ENCODE measurements at regions not wholly inside any gene's neighbourhood (a gene's known extent, or its start where the extent isn't known, plus 50 kb on each side); places are given as distances from the start of the nearest gene placed in this dataset.

GRCh38 chr9:23290973-23291372 lies 535.1 kb downstream of the ELAVL2 start:
- TF ChIP-seq EZH2 (IDR thresholded peaks at IDR 0.05) (no peak), POLR2AphosphoS5 (IDR thresholded peaks at IDR 0.05; ENCODE audit: borderline replicate concordance, low read depth, low read length) (no peak)
